ENCODE measurements at regions not wholly inside any gene's neighbourhood (a gene's known extent, or its start where the extent isn't known, plus 50 kb on each side); places are given as distances from the start of the nearest gene placed in this dataset.

- no peak for DNase-seq (ENCODE audit: low read depth, low spot score)
Measured at GRCh38 chr12:65623507-65623906, 200.8 kb upstream of the HMGA2 start.

DNA sequence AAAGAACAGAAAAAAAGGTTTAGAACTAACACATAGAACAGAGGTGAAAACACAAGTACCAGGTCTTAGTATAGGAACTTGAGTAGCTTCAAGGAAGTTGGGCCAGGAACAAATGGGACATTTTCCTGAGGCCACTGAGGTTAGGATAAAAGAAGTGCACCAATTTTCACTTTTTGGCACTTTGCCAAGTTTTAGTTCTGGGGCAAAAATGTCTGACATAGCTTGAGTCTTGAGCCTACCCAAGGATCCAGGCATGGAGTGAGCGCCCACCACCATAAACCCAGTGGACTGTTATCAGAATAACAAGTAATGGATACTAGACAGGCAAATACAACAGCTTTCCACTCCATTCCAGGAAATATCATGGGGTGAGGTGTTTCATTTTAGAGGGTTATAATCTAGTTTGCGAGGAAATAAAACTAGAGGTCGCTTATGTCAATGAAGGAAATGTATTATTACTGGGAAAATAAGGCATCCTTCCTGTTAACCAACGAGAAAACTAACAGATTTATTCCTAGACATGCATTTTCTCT is 199.7 kb upstream of the HMGA2 start:
- DNase-seq (ENCODE audit: low read depth, low spot score), result no peak

DNA sequence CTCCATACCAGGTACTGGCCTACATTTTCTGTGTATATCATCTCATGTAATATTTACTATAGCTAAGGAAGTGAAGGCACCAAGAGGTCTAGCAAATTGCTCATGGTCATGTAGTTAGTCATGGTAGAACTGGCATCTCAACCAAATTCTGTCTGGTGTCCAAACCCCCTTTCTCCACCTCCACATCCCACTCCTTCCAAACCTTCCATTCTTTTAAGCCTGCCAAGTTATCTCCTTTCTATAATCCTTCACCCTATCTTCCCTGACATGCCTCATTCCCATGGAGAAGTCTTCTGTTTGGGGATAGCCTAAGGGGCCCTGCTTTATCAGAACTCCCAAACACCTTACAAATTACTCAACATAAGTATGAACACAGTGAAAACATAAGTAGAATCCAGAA is 196.2 kb upstream of the HMGA2 start:
- no peak for DNase-seq (ENCODE audit: low read depth, low spot score)

GRCh38 chr12:65630555-65630954 is 193.7 kb upstream of the HMGA2 start:
- no peak for DNase-seq (ENCODE audit: low read depth, low spot score)

DNA sequence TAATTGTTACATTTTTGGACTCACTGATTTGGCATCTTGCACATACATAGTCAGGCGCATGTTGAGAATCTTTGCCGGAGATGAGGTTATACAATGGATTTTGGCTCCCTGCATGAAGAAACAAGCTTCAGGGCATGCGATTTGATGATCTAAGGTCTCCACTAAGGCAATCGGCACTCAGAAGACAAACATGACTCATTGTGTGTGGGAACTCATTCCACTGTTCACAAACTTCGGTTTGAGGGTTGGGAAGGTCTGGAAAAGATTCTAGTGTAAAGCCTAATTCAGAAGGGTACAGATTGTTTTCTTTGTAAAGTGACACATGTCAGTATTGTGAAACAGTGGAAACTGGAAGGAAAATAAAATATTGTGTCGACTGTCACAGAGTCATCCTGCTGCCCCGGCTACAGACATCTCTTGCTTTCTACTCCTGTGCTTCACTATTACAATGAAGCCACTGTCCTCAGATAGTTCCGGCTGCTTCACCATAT is 192.6 kb upstream of the HMGA2 start:
- DNase-seq (ENCODE audit: low read depth, low spot score), result no peak

DNA sequence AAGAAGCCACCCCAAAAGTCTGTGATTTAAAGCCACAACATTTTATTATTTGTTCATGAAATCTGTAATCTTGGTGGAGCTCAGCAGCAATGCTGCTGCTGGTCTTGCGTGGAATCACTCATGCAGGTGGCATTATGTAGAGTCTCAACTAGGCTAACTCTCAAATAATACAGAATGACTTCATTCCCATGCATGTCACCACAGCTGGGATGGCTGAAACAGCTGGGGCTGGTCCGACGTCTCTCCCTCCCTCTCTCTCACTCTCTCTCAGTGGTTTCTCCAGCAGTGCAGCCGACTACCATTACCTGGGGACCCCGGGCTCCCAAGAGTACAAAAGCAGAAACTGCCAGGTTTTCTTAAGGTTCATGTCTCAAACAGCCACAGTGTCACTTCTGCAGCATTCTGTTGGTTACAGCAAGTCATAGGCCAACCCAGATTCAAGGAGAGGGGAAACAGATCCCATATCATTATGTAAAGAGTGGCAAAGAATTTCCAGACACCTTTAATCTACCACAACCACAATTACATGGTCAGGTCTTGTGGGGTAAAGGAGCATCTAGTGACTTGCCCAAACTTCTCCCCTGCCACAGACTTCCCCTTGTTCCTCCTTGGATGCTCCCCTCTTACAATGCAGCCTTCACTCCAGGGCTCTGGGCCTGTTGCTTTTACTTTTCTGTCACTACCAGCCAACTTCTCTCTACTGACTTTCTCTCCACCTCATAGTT is 192.0 kb upstream of the HMGA2 start:
- DNase-seq (ENCODE audit: low read depth, low spot score), result no peak

- no peak for DNase-seq (ENCODE audit: low read depth, low spot score)
Measured at GRCh38 chr12:65634061-65634460, 190.2 kb upstream of the HMGA2 start.

- no peak for DNase-seq (ENCODE audit: low read depth, low spot score)
Measured at GRCh38 chr12:65634626-65635331, 189.5 kb upstream of the HMGA2 start.

- DNase-seq (ENCODE audit: low read depth, low spot score), result no peak
Measured at GRCh38 chr12:65636436-65636835, 187.8 kb upstream of the HMGA2 start.

- DNase-seq (ENCODE audit: low read depth, low spot score), result no peak
Measured at GRCh38 chr12:65637150-65637549, 187.1 kb upstream of the HMGA2 start.

DNA sequence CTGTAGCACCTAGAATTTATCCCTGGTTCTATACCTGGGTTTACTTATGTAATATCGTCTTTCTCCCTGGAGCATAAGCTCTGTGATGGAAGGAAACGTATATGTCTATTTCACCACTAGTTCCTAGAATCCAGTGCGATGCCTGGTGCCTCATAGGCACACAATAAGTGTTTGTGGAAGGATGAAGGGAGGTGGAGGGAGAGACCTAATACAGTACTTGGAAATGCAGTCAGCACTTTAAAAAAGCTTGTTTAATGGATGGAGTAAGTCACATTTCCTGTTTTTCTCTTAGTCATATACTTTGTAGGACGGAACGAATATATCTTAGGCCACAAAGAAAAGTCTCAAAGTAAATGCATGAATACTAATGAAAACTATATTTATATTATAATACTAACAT is 186.5 kb upstream of the HMGA2 start:
- no peak for DNase-seq (ENCODE audit: low read depth, low spot score)

DNA sequence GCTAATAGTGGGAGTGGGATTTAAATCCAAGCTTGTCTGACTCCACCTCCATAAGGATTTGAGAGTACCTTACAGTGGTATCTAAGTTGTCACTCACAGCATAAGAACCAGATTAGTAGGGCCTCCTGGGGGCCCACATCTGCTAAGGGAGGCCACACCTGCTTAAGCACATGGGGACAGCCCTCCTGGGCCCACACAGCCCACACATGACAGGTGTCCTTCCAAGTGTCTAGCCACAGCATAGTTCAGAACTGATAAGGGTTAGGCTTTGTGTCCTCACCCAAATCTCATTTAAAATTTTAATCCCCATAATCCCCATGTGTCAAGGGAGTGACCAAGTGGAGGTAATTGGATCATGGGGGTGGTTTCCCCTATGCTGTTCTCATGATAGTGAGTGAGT is 186.0 kb upstream of the HMGA2 start:
- DNase-seq (ENCODE audit: low read depth, low spot score), result no peak

- DNase-seq (ENCODE audit: low read depth, low spot score), result no peak
Measured at GRCh38 chr12:65640489-65640901, 183.8 kb upstream of the HMGA2 start.

DNA sequence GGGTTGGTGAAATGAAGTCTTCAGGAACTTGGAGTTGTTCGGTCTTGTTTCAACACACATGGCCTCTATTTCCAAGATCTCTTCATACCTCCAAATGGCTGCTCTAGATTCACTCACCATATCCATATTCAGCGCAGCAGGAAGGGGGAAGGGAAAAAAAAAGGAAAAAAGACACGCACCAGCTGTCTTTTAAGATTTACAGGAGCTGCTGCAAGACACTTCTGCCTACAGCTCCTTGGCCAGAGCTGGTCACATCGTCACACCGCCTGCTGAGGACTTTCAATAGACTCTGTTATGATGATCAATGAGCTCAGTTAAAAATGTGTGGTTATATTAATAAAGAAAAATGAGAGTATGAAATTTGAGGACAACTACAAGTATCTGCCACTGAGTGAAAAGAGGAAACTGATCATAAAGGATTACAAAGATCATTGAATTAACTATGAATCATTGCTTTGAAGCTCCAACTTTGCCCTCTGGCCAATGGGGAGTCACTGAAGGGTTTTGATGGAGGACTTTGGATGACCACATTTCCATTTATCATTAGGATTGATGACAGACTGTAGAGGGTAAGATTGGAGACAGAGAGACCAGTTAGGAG is 182.1 kb upstream of the HMGA2 start:
- no peak for DNase-seq (ENCODE audit: low read depth, low spot score)

DNA sequence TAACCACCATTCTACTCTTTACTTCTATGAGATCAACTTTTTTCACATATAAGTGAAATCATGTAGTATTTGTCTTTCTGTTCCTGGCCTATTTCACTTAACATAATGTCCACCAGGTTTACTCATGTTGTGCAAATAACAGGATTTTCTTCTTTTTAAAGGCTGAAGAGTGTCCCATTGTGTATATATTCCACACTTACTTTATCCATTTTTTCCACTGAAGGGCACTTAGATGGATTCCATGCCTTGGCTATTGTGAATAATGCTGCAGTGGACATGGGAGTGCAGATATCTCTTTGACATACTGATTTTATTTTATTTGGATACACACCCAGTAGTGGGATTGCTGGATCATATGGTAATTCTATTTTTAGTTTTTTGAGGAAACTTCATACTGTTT is 181.1 kb upstream of the HMGA2 start:
- DNase-seq (ENCODE audit: low read depth, low spot score), result no peak

- no peak for DNase-seq (ENCODE audit: low read depth, low spot score)
Measured at GRCh38 chr12:65643595-65644386, 180.5 kb upstream of the HMGA2 start.

DNA sequence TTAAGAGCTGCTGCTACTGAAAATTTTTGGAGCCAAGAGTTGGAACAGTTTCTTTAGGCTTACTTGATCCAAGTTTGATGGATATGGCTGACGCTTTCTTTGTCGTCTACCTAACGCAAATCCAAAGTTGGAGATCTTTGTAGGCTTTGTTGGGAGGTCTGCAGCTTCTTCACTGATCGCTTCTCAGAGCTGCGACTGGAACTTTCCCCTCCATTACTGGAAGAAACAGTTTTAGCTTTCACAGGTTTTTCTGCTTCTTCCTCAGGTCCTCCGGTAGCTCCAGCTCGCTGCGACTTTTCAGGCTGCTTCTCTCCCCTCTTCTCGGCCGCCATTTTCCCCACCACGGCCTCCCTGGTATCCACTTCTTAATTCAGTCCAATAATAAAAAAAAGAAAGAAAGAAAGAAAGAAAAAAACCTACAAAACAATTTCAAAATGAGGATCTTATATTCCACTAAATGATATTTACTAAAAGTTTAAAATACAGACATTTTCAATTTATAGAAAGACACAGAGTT is 178.1 kb upstream of the HMGA2 start:
- no peak for DNase-seq (ENCODE audit: low read depth, low spot score)

DNA sequence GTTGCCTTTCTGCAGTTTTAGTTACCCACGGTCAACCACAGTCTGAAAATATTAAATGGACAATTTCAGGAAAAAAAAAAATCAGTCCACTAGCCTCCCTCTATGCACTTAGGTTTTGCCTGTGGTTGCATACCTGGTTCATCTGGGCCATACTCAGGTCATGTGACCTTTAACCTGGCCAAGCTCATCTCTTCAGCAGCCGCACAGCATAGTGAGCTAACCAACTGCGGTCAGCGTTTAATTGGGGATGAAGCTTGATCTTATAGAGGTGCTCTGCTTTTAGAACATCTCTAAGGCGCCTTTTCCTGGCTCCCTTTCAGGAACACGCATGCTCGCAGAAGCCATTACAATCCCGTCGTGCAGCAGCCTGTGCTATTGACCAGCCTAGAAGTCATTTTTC is 177.2 kb upstream of the HMGA2 start:
- DNase-seq (ENCODE audit: low read depth, low spot score), result no peak

- DNase-seq (ENCODE audit: low read depth, low spot score), result no peak
Measured at GRCh38 chr12:65648461-65648860, 175.8 kb upstream of the HMGA2 start.

- DNase-seq (ENCODE audit: low read depth, low spot score), result no peak
Measured at GRCh38 chr12:65649126-65649525, 175.2 kb upstream of the HMGA2 start.

GRCh38 chr12:65651060-65651459 is 173.2 kb upstream of the HMGA2 start:
- no peak for DNase-seq (ENCODE audit: low read depth, low spot score)

DNA sequence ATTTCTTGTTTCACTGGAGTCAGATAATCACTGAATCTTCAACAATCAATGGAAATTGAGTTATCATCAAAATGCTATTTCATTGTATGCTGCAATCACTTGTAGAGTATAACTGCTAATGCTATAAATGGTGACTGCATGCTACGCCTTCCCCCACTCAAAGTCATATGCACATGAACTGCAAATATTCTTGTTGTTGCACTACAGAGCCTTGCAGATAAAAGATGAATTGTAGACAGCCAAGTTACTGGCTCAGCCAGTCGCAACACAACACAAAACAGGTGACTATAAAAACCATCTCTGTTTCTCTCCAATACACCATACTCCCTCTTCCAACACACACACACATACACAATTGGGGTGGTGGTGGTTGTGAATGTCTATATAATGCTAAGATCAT is 171.0 kb upstream of the HMGA2 start:
- no peak for DNase-seq (ENCODE audit: low read depth, low spot score)
